Subcutaneous abdominal adipose tissue (tissue), 5 donors: ENCODE measurements at regions not wholly inside any gene's neighbourhood (a gene's known extent, or its start where the extent isn't known, plus 50 kb on each side); places are given as distances from the start of the nearest gene placed in this dataset.
"Not testable (repeated sequence)": the region's sequence is repeated elsewhere in the genome, so short reads cannot be mapped to it uniquely, and the experiment has no call there.

ENCODE experiments used
- H3K27ac ChIP-seq: one replicate; pipeline ENCODE4 v1.7.0; 2013; ENCODE audit warnings: low read depth, mild to moderate bottlenecking, inconsistent platforms, low read length, moderate library complexity
- H3K27me3 ChIP-seq, 5 donors: one replicate each; pipeline ENCODE4 v1.7.0; 2013; ENCODE audit warnings: low read length in 5 of 5, inconsistent platforms in 1 of 5; ENCODE audit not compliant: control insufficient read depth in 5 of 5, insufficient read depth in 4 of 5
- H3K36me3 ChIP-seq, 5 donors: one replicate each; pipeline ENCODE4 v1.7.0; 2013; ENCODE audit warnings: low read length in 5 of 5; ENCODE audit not compliant: control insufficient read depth in 5 of 5, insufficient read depth in 5 of 5
- H3K4me1 ChIP-seq, 5 donors: one replicate each; pipeline ENCODE4 v1.7.0; 2013; ENCODE audit warnings: low read length in 5 of 5, mild to moderate bottlenecking in 3 of 5, moderate library complexity in 1 of 5; ENCODE audit not compliant: control insufficient read depth in 5 of 5, insufficient read depth in 5 of 5
- H3K4me3 ChIP-seq, 5 donors: one replicate each; pipeline ENCODE4 v1.7.0; 2013; ENCODE audit warnings: low read length in 5 of 5, low read depth in 1 of 5
- H3K9ac ChIP-seq, 5 donors: one replicate each; pipeline ENCODE4 v1.7.0; 2013; ENCODE audit warnings: low read length in 5 of 5, mild to moderate bottlenecking in 4 of 5, moderate library complexity in 3 of 5
- H3K9me3 ChIP-seq, 5 donors: one replicate each; pipeline ENCODE4 v1.7.0; 2013; ENCODE audit warnings: low read length in 5 of 5; ENCODE audit not compliant: control insufficient read depth in 5 of 5
- donor health status: healthy.
- donor health status: healthy.
- donor health status: healthy.
- donor health status: healthy.
- donor health status: healthy.

- no peak overlapping the region for H3K4me3 ChIP-seq
- H3K27me3 ChIP-seq: no peaks in the 10 kb centered on the region
- no peak overlapping the region for H3K9ac ChIP-seq
- H3K36me3 ChIP-seq: no peaks in the 10 kb centered on the region
- H3K4me1 ChIP-seq: no peaks in the 10 kb centered on the region
- H3K27ac ChIP-seq: no peak overlapping the region
- H3K9me3 ChIP-seq: no peaks in the 10 kb centered on the region
Measured at GRCh38 chr14:38549564-38549963, 293.7 kb upstream of the CLEC14A start.

- H3K27ac ChIP-seq: no peak overlapping the region
- H3K27me3 ChIP-seq: no peaks in the 10 kb centered on the region
- no peaks in the 10 kb centered on the region for H3K36me3 ChIP-seq
- H3K9me3 ChIP-seq: no peaks in the 10 kb centered on the region
- H3K4me1 ChIP-seq: no peaks in the 10 kb centered on the region
- H3K4me3 ChIP-seq: no peak overlapping the region
- H3K9ac ChIP-seq: no peak overlapping the region
Measured at GRCh38 chr14:38547961-38548490, 292.1 kb upstream of the CLEC14A start.

GRCh38 chr14:38546932-38547551, 291.1 kb upstream of the CLEC14A start:
- Histone ChIP-seq H3K4me1 (no peaks in the 10 kb centered on the region), H3K9me3 (no peaks in the 10 kb centered on the region), H3K9ac (no peak overlapping the region), H3K27me3 (no peaks in the 10 kb centered on the region), H3K36me3 (no peaks in the 10 kb centered on the region), H3K27ac (no peak overlapping the region), H3K4me3 (no peak overlapping the region)

GRCh38 chr14:38544776-38545175, 288.9 kb upstream of the CLEC14A start:
- Histone ChIP-seq H3K27ac (no peak overlapping the region), H3K9ac (no peak overlapping the region), H3K4me1 (no peaks in the 10 kb centered on the region), H3K4me3 (no peak overlapping the region), H3K27me3 (no peaks in the 10 kb centered on the region), H3K9me3 (no peaks in the 10 kb centered on the region), H3K36me3 (no peaks in the 10 kb centered on the region)

- not testable (repeated sequence) for H3K4me3 ChIP-seq, H3K27ac ChIP-seq, H3K36me3 ChIP-seq, H3K9me3 ChIP-seq, H3K9ac ChIP-seq, H3K4me1 ChIP-seq, H3K27me3 ChIP-seq
Measured at GRCh38 chr14:38543851-38544250, 288.0 kb upstream of the CLEC14A start.

- H3K36me3 ChIP-seq, H3K9me3 ChIP-seq, H3K27me3 ChIP-seq, H3K27ac ChIP-seq, H3K4me3 ChIP-seq, H3K4me1 ChIP-seq, H3K9ac ChIP-seq: not testable (repeated sequence)
Measured at GRCh38 chr14:38538053-38538452, 282.2 kb upstream of the CLEC14A start.

- Histone ChIP-seq H3K4me3 (no peak overlapping the region), H3K9me3 (no peaks in the 10 kb centered on the region), H3K4me1 (no peaks in the 10 kb centered on the region), H3K27ac (no peak overlapping the region), H3K27me3 (no peaks in the 10 kb centered on the region), H3K9ac (no peak overlapping the region), H3K36me3 (no peaks in the 10 kb centered on the region)
Measured at GRCh38 chr14:38536376-38537038, 280.6 kb upstream of the CLEC14A start.

- H3K36me3 ChIP-seq: no peaks in the 10 kb centered on the region
- no peak overlapping the region for H3K4me3 ChIP-seq
- no peak overlapping the region for H3K9ac ChIP-seq
- H3K4me1 ChIP-seq: no peaks in the 10 kb centered on the region
- H3K27ac ChIP-seq: no peak overlapping the region
- H3K27me3 ChIP-seq: no peaks in the 10 kb centered on the region
- H3K9me3 ChIP-seq: peaks cover 0 to 5% (median 0%) of the 10 kb centered on the region in 5 donors
Measured at GRCh38 chr14:38528582-38528981, 272.7 kb upstream of the CLEC14A start.

- Histone ChIP-seq H3K27ac (no peak overlapping the region), H3K4me3 (no peak overlapping the region), H3K9me3 (peaks cover 0 to 5% (median 0%) of the 10 kb centered on the region in 5 donors), H3K27me3 (no peaks in the 10 kb centered on the region), H3K9ac (no peak overlapping the region), H3K4me1 (no peaks in the 10 kb centered on the region), H3K36me3 (no peaks in the 10 kb centered on the region)
Measured at GRCh38 chr14:38527502-38527878, 271.6 kb upstream of the CLEC14A start.

GRCh38 chr14:38526826-38527501, 271.1 kb upstream of the CLEC14A start:
- no peak overlapping the region for H3K4me3 ChIP-seq
- peaks cover 0 to 5% (median 0%) of the 10 kb centered on the region in 5 donors for H3K9me3 ChIP-seq
- no peaks in the 10 kb centered on the region for H3K27me3 ChIP-seq
- no peak overlapping the region for H3K9ac ChIP-seq
- no peaks in the 10 kb centered on the region for H3K36me3 ChIP-seq
- H3K4me1 ChIP-seq: no peaks in the 10 kb centered on the region
- H3K27ac ChIP-seq: no peak overlapping the region
